Stimulated activated effector memory CD8-positive, alpha-beta T cell treated with anti-CD3 and anti-CD28 coated beads, Interleukin-12 subunit alpha, Interleukin-12 subunit beta, amount 100 ng/mL, for 72 hours (primary cell): ENCODE measurements at regions not wholly inside any gene's neighbourhood (a gene's known extent, or its start where the extent isn't known, plus 50 kb on each side); places are given as distances from the start of the nearest gene placed in this dataset.
"Not testable (repeated sequence)": the region's sequence is repeated elsewhere in the genome, so short reads cannot be mapped to it uniquely, and the experiment has no call there.

Source experiments
- ATAC-seq: fragments of 150-1000 bp; cut with Tn5 transposase; 2 replicates; pipeline ENCODE4 v1.10.0; 2021
- DNase-seq, 2 donors: peaks; one replicate each; pipeline ENCODE4 v3.0.0; 2021 to 2022; ENCODE audit warnings: low spot score in 2 of 2
- H3K27ac Mint-ChIP-seq: one replicate; pipeline ENCODE4 v1.8.0; 2022; ENCODE audit warnings: mild to moderate bottlenecking, mixed read lengths
- H3K36me3 Mint-ChIP-seq: one replicate; pipeline ENCODE4 v1.8.0; 2022; ENCODE audit warnings: mild to moderate bottlenecking, mixed read lengths
- H3K4me1 Mint-ChIP-seq: one replicate; pipeline ENCODE4 v1.8.0; 2022; ENCODE audit warnings: mixed read lengths
- H3K4me3 Mint-ChIP-seq: one replicate; pipeline ENCODE4 v1.8.0; 2022; ENCODE audit warnings: mild to moderate bottlenecking, mixed read lengths
- H3K9me3 Mint-ChIP-seq: one replicate; pipeline ENCODE4 v1.8.0; 2022; ENCODE audit warnings: mixed read lengths

DNA sequence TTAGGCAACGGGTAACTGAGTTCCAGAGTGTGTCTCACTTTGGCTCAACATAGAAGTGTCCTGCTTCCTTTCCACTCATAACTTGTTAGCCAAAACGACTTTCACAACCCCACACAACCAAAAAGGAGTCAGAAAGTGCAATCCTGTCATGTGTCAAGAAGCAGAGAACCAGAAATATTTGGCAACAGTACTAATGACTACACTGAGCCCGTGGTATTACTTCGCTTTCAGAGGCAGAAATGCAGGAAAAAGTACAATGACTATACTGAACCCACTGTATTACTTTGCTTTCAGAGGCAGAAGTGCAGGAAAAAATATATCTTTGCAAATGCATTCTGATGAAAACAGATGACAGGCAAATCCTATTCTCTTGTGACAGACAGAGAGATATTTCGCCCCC lies 484.6 kb downstream of the KIF2B start:
- DNase-seq (no peak), ATAC-seq (no peak)
- H3K4me3 Mint-ChIP-seq, result no peak overlapping the region
- no peaks in the 10 kb centered on the region for H3K36me3 Mint-ChIP-seq
- no peak overlapping the region for H3K27ac Mint-ChIP-seq
- H3K4me1 Mint-ChIP-seq, result no peaks in the 10 kb centered on the region
- peaks cover 2% of the 10 kb centered on the region for H3K9me3 Mint-ChIP-seq

DNA sequence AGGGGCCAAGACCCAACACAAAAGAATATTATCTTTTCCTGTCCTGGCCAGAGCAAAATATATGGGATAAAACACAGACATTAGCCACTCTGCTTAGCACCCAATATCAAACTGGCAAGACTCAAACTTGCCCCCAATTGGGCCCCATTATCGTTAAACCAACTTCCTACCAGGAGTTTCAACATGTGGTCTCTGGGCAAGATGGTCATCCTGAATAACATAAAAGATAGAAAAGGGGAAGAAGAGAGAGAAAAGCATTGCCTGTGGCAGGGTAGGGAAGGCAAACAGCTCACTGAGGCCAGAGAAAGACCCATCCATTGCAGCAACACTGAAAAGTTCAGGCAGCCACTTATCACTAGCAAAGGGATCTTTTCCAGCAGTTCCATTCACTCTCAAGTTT lies 502.1 kb downstream of the KIF2B start:
- Mint-ChIP-seq H3K4me3 (no peak overlapping the region), H3K36me3 (no peaks in the 10 kb centered on the region), H3K27ac (no peak overlapping the region), H3K4me1 (no peaks in the 10 kb centered on the region), H3K9me3 (peaks cover 16% of the 10 kb centered on the region)
- DNase-seq (no peak), ATAC-seq (no peak)

DNA sequence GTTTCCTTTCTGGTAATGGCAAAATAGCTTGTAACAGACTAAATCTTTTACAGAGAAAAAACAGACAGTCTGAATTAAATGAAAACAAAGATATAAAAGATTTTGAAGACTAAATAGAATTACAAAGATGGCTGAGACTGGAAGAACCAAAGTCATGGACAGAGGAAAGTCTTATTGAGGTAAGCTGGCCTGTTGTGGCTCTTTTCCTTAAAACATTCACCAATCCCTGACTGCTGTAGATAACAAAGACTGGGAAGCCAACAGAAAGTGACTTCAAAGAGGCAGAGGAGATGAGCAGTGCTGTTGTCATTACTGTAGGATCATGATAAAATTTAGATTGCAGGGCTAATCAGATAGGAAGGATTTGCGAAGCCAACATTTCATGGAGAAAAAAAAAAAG lies 517.0 kb downstream of the KIF2B start:
- DNase-seq (no peak), ATAC-seq (no peak)
- Mint-ChIP-seq H3K27ac (no peak overlapping the region), H3K4me1 (no peaks in the 10 kb centered on the region), H3K36me3 (no peaks in the 10 kb centered on the region), H3K9me3 (peaks cover 12% of the 10 kb centered on the region), H3K4me3 (no peak overlapping the region)

DNA sequence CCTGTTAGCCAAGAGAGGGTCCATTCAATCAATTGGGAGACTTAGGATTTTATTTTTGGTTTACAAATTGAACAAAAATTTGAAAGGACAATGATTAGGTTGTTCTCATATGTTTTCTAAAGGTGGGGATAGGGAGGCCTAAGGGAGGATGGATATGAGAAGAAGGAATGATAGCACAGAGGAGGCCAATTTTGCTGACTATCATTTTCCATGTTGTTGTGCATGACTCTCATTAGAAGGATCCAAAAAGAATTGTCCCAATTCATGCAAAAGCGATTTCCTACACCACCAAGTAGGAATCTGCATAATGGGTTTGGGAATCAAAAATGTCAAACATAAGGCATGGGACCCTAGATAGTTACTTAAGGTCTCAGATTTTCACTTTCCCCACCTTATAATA lies 524.8 kb downstream of the KIF2B start:
- ATAC-seq, result no peak
- DNase-seq, result no peak
- Mint-ChIP-seq H3K4me1 (no peaks in the 10 kb centered on the region), H3K27ac (no peak overlapping the region), H3K36me3 (no peaks in the 10 kb centered on the region), H3K9me3 (peaks cover 5% of the 10 kb centered on the region), H3K4me3 (no peak overlapping the region)

DNA sequence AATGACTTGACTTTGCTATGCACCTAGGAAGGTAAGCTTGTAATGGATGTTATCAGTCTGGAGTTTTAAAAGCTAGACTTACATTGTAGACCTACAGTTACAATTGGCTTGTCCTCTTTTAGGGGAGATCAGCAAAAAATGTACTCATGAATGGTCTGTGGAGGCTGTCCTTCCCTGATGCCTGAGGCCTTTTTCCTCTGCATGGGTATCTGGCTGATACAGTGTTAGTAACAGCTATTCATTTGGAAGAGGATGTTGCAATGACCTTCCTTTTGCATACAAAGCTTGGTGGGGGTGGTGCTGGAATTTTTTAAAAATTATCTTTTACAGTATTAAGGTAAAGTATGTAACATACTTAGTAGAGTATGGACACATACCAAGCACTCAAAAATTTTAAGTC lies 525.5 kb downstream of the KIF2B start:
- peaks cover 5% of the 10 kb centered on the region for H3K9me3 Mint-ChIP-seq
- no peaks in the 10 kb centered on the region for H3K4me1 Mint-ChIP-seq
- no peak overlapping the region for H3K4me3 Mint-ChIP-seq
- DNase-seq (no peak), ATAC-seq (no peak)
- H3K36me3 Mint-ChIP-seq, result no peaks in the 10 kb centered on the region
- H3K27ac Mint-ChIP-seq, result no peak overlapping the region

DNA sequence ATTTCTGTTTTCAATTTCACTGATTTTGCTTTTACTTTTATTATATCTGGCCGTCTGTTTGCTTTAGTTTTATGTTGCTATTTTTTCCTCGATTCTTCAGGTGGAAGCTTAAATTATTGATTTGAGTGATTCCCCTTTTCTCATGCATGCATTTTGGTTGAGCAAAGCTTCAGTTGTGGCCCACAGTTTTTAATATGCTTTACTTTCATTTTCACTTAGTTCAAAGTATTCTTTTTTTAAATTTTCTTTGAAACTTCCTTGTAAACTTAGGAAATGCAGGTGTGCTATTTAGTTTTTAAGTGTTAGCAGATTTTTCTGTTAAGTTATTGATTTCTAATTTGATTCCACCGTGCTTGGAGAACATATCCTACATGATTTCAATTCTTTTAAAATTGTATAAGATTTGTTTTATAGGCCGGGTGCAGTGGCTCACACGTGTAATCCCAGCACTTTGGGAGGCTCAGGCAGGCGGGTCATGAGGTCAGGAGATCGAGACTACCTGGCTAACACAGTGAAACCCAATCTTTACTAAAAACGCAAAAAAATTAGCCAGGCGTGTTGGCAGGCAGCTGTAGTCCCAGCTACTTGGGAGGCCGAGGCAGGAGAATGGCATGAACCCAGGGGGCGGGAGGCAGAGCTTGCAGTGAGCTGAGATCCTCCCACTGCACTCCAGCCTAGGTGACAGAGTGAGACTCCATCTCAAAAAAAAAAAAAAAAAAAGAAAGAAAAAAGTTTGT lies 531.2 kb downstream of the KIF2B start:
- ATAC-seq, result no peak
- no peak overlapping the region for H3K27ac Mint-ChIP-seq
- H3K4me3 Mint-ChIP-seq, result no peak overlapping the region
- no peak for DNase-seq
- H3K4me1 Mint-ChIP-seq, result no peaks in the 10 kb centered on the region
- H3K36me3 Mint-ChIP-seq, result no peaks in the 10 kb centered on the region
- peaks cover 19% of the 10 kb centered on the region for H3K9me3 Mint-ChIP-seq

DNA sequence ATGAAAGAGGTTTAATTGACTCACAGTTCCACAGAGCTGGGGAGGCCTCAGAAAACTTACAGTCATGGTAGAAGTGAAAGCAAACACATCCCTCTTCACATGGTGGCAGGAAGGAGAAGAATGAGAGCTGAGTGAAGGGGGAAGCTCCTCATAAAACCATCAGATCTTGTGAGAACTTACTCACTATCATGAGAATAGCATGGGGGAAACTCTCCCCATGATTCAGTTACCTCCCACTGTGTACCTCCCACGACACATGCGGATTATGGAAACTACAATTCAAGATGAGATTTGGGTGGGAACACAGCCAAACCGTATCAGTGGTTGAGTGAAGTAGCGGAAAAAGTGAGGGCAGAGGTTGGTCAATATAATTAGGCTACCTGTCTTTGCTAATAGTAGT lies 538.3 kb downstream of the KIF2B start:
- H3K9me3 Mint-ChIP-seq, H3K4me3 Mint-ChIP-seq, H3K36me3 Mint-ChIP-seq, DNase-seq, ATAC-seq, H3K4me1 Mint-ChIP-seq, H3K27ac Mint-ChIP-seq: not testable (repeated sequence)

DNA sequence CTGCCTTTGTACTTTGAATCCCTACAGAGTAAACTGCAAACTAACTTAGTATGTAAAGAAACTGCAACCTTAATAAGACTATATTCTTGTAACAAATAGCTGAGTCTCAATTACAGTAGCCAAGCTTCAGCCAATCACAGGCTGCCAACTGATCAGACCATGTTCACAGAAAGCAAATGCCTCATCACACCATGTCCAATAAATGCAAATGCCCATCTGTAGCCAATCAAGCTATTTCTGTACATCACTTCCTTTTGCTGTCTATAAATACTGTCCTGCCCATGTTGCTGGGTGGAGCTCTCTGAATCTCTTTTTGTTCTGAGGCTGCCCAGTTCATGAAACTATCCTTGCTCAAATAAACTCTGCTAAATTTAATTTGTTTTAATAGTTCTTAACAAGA lies 531.7 kb upstream of the TOM1L1 start:
- no peak overlapping the region for H3K27ac Mint-ChIP-seq
- DNase-seq (no peak), ATAC-seq (no peak)
- H3K4me1 Mint-ChIP-seq, result no peaks in the 10 kb centered on the region
- H3K36me3 Mint-ChIP-seq, result no peaks in the 10 kb centered on the region
- no peaks in the 10 kb centered on the region for H3K9me3 Mint-ChIP-seq
- no peak overlapping the region for H3K4me3 Mint-ChIP-seq

DNA sequence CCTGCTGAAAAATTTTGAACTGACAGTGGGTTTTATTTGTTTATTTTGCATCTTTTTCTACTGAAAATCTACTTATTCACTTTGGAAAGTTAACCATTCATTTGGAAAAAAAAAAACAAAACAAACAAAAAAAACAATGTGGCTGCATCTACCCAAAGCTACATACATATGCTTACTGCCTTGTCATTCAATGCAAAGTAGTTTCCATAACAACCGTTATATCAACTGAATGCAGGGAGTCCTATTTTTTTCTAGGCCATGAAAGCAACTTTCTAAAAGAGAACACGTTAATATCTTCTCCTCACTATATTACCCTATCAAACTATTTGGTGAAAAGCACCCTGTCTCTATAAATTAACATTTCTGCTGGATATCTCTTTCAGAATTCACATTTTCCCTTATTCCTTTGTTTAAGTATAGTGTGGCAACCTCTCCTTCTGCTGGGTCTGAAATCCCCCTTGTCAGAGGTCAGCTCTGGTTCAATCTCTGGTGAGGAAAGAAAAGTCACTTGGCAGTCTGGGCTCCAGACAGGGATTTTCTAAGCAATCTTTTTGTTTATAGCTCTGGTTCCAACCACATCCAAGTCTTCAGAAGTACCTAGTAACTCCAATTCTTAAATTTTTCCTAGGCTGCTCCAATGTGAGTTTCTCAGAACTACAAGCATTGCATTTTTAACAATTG lies 528.4 kb upstream of the TOM1L1 start:
- Mint-ChIP-seq H3K9me3 (peaks cover 4% of the 10 kb centered on the region), H3K4me3 (no peak overlapping the region), H3K36me3 (no peaks in the 10 kb centered on the region), H3K27ac (no peak overlapping the region), H3K4me1 (no peaks in the 10 kb centered on the region)
- DNase-seq, result no peak
- no peak for ATAC-seq

DNA sequence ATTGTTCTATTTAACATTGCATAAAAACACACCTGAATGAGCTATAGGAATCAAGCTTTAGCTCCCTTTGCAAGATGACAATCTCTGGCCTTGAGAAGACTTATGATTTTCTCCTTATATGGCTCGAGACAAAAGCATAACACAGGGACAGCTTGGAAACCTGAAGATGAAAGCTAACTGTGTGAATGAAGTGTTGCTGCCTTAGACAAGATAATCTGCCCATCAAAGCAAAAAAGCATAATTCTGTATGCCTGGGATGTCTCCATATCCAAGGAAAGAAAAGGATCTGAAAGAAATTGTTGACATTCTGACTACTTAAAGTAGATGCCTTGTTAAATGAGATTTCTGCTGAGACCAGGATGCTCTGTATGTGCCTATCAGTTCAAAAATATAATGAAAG lies 526.7 kb upstream of the TOM1L1 start:
- Mint-ChIP-seq H3K9me3 (peaks cover 9% of the 10 kb centered on the region), H3K4me1 (no peaks in the 10 kb centered on the region), H3K4me3 (no peak overlapping the region), H3K27ac (no peak overlapping the region), H3K36me3 (no peaks in the 10 kb centered on the region)
- no peak for DNase-seq
- ATAC-seq, result no peak

DNA sequence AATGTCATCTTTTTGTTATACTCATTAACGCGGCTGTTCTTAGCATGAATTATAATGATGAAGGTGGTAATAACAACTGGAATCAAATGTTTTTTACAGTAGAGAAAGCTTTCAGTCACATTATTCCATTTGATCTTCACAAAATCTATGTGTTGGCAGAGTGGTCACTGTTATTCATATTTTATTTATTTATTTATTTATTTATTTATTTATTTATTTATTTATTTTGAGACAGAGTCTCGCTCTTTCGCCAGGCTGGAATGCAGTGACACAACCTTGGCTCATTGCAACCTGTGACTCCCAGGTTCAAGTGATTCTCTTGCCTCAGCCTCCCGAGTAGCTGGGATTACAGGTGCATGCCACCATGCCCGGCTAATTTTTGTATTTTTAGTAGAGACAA lies 524.2 kb upstream of the TOM1L1 start:
- not testable (repeated sequence) for DNase-seq, H3K36me3 Mint-ChIP-seq, H3K4me1 Mint-ChIP-seq, H3K9me3 Mint-ChIP-seq, ATAC-seq, H3K4me3 Mint-ChIP-seq, H3K27ac Mint-ChIP-seq

DNA sequence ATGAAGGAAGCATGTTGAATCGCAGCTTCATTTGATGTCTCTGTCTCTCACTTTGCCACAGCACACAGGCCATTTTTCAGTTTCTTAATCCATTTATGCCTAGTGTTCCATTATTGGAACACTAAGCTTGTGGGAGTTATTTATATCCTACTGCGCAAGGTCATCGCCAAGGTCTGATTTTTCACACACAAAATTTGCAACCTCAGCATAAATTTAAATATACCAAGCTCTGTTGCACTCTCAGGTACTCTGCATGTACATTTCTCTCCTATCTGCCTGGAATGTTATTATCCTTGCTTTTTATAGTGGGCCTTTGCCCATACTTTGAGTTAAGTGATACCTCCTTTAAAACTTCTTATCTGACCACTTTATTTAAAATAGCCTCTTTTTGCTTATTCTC lies 519.2 kb upstream of the TOM1L1 start:
- no peak for DNase-seq
- H3K27ac Mint-ChIP-seq, result no peak overlapping the region
- H3K4me3 Mint-ChIP-seq, result no peak overlapping the region
- no peaks in the 10 kb centered on the region for H3K4me1 Mint-ChIP-seq
- H3K36me3 Mint-ChIP-seq, result no peaks in the 10 kb centered on the region
- peaks cover 16% of the 10 kb centered on the region for H3K9me3 Mint-ChIP-seq
- ATAC-seq, result no peak

DNA sequence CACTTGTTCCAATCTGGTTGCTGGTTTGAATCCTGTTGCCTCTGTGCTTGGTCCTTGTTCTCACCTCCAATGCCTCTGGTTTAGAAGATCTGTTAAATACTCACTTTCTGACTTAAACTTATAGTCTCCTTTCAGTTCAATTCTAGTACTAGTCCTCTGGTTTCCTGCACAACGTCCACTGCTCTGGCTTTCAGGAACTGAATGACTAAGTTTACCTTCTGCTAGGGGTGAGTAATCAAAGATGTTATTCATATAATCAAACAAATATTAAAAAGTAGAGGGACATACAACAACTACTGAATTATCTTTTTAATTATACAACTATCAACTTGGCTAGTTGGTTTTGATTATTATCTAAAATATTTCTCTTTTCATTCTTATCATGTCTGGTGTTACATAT lies 496.4 kb upstream of the TOM1L1 start:
- no peak for ATAC-seq
- H3K9me3 Mint-ChIP-seq, result peaks cover 14% of the 10 kb centered on the region
- no peak for DNase-seq
- no peaks in the 10 kb centered on the region for H3K36me3 Mint-ChIP-seq
- H3K4me1 Mint-ChIP-seq, result no peaks in the 10 kb centered on the region
- H3K4me3 Mint-ChIP-seq, result no peak overlapping the region
- H3K27ac Mint-ChIP-seq, result no peak overlapping the region

DNA sequence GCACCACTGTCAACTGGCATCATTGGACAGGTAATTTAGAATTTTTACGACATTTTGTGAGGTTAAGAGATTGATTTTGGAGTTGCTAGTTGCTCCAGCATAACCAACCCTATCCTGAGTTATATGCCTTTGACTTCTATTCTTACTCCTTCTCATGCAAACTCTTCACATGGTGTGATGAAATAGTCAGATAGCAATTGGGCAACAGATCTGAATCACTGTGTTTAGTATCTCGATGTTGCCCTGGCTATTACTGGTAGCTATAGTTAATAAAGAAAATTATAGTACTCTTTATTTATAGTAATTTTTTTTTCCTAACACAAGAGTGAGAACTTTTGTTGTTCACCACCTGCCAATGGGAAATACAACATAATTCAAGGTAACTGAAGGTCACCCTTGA lies 494.8 kb upstream of the TOM1L1 start:
- DNase-seq (no peak), ATAC-seq (no peak)
- no peak overlapping the region for H3K27ac Mint-ChIP-seq
- H3K9me3 Mint-ChIP-seq, result peaks cover 17% of the 10 kb centered on the region
- H3K36me3 Mint-ChIP-seq, result no peaks in the 10 kb centered on the region
- H3K4me1 Mint-ChIP-seq, result no peaks in the 10 kb centered on the region
- H3K4me3 Mint-ChIP-seq, result no peak overlapping the region

DNA sequence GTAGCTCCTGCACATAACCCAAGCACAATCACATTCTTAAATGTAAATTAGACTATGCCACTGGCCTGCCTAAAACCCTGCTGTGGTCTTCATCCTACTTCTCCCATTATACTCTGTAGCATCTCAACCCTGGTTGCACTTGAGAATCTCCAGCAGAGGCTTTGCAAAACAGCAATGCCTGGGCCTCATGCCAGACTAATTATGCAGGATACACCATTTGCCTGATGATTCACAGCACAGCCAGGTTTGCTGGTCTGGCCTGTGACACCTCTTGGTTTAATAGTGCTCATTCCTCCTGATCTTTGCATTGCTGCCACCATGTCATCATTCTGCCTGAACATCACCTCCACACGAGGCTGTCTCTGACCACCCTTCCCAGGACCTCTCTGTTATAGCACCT lies 491.9 kb upstream of the TOM1L1 start:
- no peak overlapping the region for H3K4me3 Mint-ChIP-seq
- DNase-seq (no peak), ATAC-seq (no peak)
- H3K4me1 Mint-ChIP-seq, result no peaks in the 10 kb centered on the region
- H3K36me3 Mint-ChIP-seq, result no peaks in the 10 kb centered on the region
- H3K9me3 Mint-ChIP-seq, result peaks cover 17% of the 10 kb centered on the region
- no peak overlapping the region for H3K27ac Mint-ChIP-seq

DNA sequence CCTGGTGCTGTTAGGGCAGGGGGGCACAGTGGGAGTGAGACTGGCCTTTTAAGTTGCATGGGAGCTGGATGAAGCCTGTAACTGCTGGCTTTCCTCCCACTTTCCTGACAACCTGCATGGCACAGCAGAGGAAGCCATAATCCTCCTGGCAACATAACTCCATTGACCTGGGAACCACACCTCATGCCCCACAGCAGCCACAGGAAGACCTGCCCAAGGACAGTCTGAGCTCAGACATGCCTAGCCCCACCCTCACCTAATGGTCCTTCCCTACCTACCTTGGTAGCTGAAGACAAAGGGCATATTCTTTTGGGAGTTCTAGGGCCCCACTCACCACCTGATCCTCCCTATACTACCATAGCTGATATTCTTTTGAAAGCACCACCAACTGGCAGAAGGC lies 482.2 kb upstream of the TOM1L1 start:
- Mint-ChIP-seq H3K9me3 (peaks cover 30% of the 10 kb centered on the region), H3K4me1 (no peaks in the 10 kb centered on the region), H3K27ac (no peak overlapping the region), H3K4me3 (no peak overlapping the region), H3K36me3 (no peaks in the 10 kb centered on the region)
- DNase-seq (no peak), ATAC-seq (no peak)
